ENCODE measurements at regions not wholly inside any gene's neighbourhood (a gene's known extent, or its start where the extent isn't known, plus 50 kb on each side); places are given as distances from the start of the nearest gene placed in this dataset.
A peak's percentile ranks its signal among the peaks of the same experiment; 100 is the strongest.

- Mint-ChIP-seq H3K4me1 (ENCODE audit: low read depth) (peaks cover 17% of the 10 kb centered on the region), H3K27ac (no peak overlapping the region), H3K9me3 (peaks cover 3% of the 10 kb centered on the region), H3K27me3 (ENCODE audit: low read depth) (no peaks in the 10 kb centered on the region), H3K36me3 (ENCODE audit: low read depth) (peaks cover 27% of the 10 kb centered on the region), H3K4me3 (ENCODE audit: low read depth) (no peak overlapping the region)
- DNase-seq (ENCODE audit: low spot score): no peak
- intact Hi-C loops (cut with micrococcal nuclease): no loop called here
Observed at GRCh38 chr17:14006249-14006942, 62.9 kb upstream of the COX10 start.

GRCh38 chr17:14007951-14008350 is 61.4 kb upstream of the COX10 start:
- Mint-ChIP-seq H3K4me3 (ENCODE audit: low read depth) (no peak overlapping the region), H3K27ac (no peak overlapping the region), H3K9me3 (peaks cover 3% of the 10 kb centered on the region), H3K4me1 (ENCODE audit: low read depth) (peaks cover 25% of the 10 kb centered on the region), H3K27me3 (ENCODE audit: low read depth) (no peaks in the 10 kb centered on the region), H3K36me3 (ENCODE audit: low read depth) (peaks cover 18% of the 10 kb centered on the region)
- intact Hi-C loops (cut with micrococcal nuclease): no loop called here
- no peak for DNase-seq (ENCODE audit: low spot score)

- Mint-ChIP-seq H3K36me3 (ENCODE audit: low read depth) (peaks cover 7% of the 10 kb centered on the region), H3K27ac (no peak overlapping the region), H3K4me3 (ENCODE audit: low read depth) (no peak overlapping the region), H3K4me1 (ENCODE audit: low read depth) (peaks cover 23% of the 10 kb centered on the region), H3K9me3 (peaks cover 3% of the 10 kb centered on the region), H3K27me3 (ENCODE audit: low read depth) (no peaks in the 10 kb centered on the region)
- intact Hi-C loops (cut with micrococcal nuclease): loop anchor here (10.0 kb wide), 1 partner anchor 294 kb away; the partner anchor contains the start of gene HS3ST3B1
- no peak for DNase-seq (ENCODE audit: low spot score)
Observed at GRCh38 chr17:14011036-14011692, 58.1 kb upstream of the COX10 start.

- H3K27me3 Mint-ChIP-seq (ENCODE audit: low read depth): no peaks in the 10 kb centered on the region
- peaks cover 6% of the 10 kb centered on the region for H3K36me3 Mint-ChIP-seq (ENCODE audit: low read depth)
- H3K4me3 Mint-ChIP-seq (ENCODE audit: low read depth): no peak overlapping the region
- H3K4me1 Mint-ChIP-seq (ENCODE audit: low read depth): peaks cover 26% of the 10 kb centered on the region
- no peak overlapping the region for H3K27ac Mint-ChIP-seq
- no peak for DNase-seq (ENCODE audit: low spot score)
- H3K9me3 Mint-ChIP-seq: peaks cover 3% of the 10 kb centered on the region
- intact Hi-C loops (cut with micrococcal nuclease): loop anchor here (10.0 kb wide), 1 partner anchor 293 kb away; the partner anchor contains the start of gene HS3ST3B1
Observed at GRCh38 chr17:14011740-14012405, 57.4 kb upstream of the COX10 start.

- H3K9me3 Mint-ChIP-seq: no peaks in the 10 kb centered on the region
- DNase-seq (ENCODE audit: low spot score): no peak
- intact Hi-C loops (cut with micrococcal nuclease): loop anchor here (10.0 kb wide), 1 partner anchor 290 kb away; the partner anchor contains the start of gene HS3ST3B1
- no peak overlapping the region for H3K4me3 Mint-ChIP-seq (ENCODE audit: low read depth)
- peaks cover 12% of the 10 kb centered on the region for H3K36me3 Mint-ChIP-seq (ENCODE audit: low read depth)
- no peak overlapping the region for H3K27ac Mint-ChIP-seq
- H3K4me1 Mint-ChIP-seq (ENCODE audit: low read depth): peaks cover 36% of the 10 kb centered on the region
- H3K27me3 Mint-ChIP-seq (ENCODE audit: low read depth): no peaks in the 10 kb centered on the region
Observed at GRCh38 chr17:14014657-14015056, 54.6 kb upstream of the COX10 start.

GRCh38 chr17:14015271-14015670 is 54.0 kb upstream of the COX10 start:
- H3K36me3 Mint-ChIP-seq (ENCODE audit: low read depth): peaks cover 15% of the 10 kb centered on the region
- H3K4me1 Mint-ChIP-seq (ENCODE audit: low read depth): peaks cover 42% of the 10 kb centered on the region
- DNase-seq (ENCODE audit: low spot score): no peak
- no peaks in the 10 kb centered on the region for H3K27me3 Mint-ChIP-seq (ENCODE audit: low read depth)
- H3K4me3 Mint-ChIP-seq (ENCODE audit: low read depth): no peak overlapping the region
- no peak overlapping the region for H3K27ac Mint-ChIP-seq
- intact Hi-C loops (cut with micrococcal nuclease): loop anchor here (10.0 kb wide), 1 partner anchor 290 kb away; the partner anchor contains the start of gene HS3ST3B1
- H3K9me3 Mint-ChIP-seq: no peaks in the 10 kb centered on the region

- Mint-ChIP-seq H3K4me1 (ENCODE audit: low read depth) (peaks cover 38% of the 10 kb centered on the region), H3K4me3 (ENCODE audit: low read depth) (no peak overlapping the region), H3K9me3 (no peaks in the 10 kb centered on the region), H3K36me3 (ENCODE audit: low read depth) (peaks cover 15% of the 10 kb centered on the region), H3K27me3 (ENCODE audit: low read depth) (no peaks in the 10 kb centered on the region), H3K27ac (no peak overlapping the region)
- intact Hi-C loops (cut with micrococcal nuclease): loop anchor here (10.0 kb wide), 1 partner anchor 288 kb away; the partner anchor contains the start of gene HS3ST3B1
- DNase-seq (ENCODE audit: low spot score): no peak
Observed at GRCh38 chr17:14016858-14017257, 52.4 kb upstream of the COX10 start.

GRCh38 chr17:14019186-14019956 is 49.9 kb upstream of the COX10 start:
- peaks cover 15% of the 10 kb centered on the region for H3K36me3 Mint-ChIP-seq (ENCODE audit: low read depth)
- DNase-seq (ENCODE audit: low spot score): no peak
- intact Hi-C loops (cut with micrococcal nuclease): loop anchor here (10.0 kb wide), 1 partner anchor 285 kb away; the partner anchor contains the start of gene HS3ST3B1
- H3K9me3 Mint-ChIP-seq: no peaks in the 10 kb centered on the region
- H3K4me3 Mint-ChIP-seq (ENCODE audit: low read depth): peak overlapping the region; percentile 19
- peaks cover 30% of the 10 kb centered on the region for H3K4me1 Mint-ChIP-seq (ENCODE audit: low read depth)
- H3K27ac Mint-ChIP-seq: peak overlapping the region; percentile 78
- no peaks in the 10 kb centered on the region for H3K27me3 Mint-ChIP-seq (ENCODE audit: low read depth)

All from activated T-helper 2 cell treated with anti-CD3 and anti-CD28 coated beads, Interferon-gamma antibody, Interleukin-2, Interleukin-4, amounts not matched to agents 10 μg/mL and 5 μg/mL and 100 μg/mL, durations not matched to agents 14 hours and 24 hours and 36 hours (primary cell).